ENCODE measurements at regions not wholly inside any gene's neighbourhood (a gene's known extent, or its start where the extent isn't known, plus 50 kb on each side); places are given as distances from the start of the nearest gene placed in this dataset.

DNA sequence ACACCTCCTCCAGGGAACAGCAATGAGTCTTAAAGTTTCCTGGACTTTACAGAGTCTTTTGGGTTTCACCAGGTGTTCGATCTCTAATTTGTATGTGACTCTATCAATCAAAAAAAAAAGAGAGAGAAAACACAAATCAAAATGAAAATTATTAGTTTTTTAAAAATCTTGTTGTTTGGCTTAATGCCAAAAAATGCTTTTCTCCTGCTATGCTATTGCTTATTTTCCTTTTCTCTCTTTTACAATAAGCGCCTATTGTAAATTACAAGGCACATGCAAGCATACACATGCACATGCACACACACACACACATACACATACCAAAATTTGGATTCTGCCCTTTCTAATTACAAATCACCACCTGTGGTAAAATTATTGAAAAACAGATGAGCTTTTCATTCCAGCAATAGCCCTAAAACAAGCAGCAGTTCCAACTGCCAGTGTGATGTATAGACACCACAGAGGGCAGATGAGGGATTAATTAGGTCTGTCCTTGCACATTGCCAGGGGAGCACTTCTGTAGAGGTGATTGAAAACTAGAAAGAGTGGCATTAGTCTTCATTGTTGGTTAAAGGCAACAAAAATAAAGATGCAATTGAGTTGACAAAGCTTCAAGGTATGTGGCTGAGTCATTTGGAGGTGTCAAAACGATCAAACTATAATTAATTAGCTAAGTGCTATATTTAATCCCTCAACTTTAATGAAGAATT is 631.7 kb downstream of the TFAP2B start:
- Histone ChIP-seq H3K36me3 (ENCODE audit: control insufficient read depth, insufficient read depth, low read length) (no peaks in the 10 kb centered on the region), H3K27me3 (ENCODE audit: control insufficient read depth, insufficient read depth, low read length) (no peaks in the 10 kb centered on the region), H3K4me3 (ENCODE audit: low read depth, low read length) (no peak overlapping the region)
- no peak for DNase-seq (ENCODE audit: low read depth)
- TF ChIP-seq, protein P1, sequence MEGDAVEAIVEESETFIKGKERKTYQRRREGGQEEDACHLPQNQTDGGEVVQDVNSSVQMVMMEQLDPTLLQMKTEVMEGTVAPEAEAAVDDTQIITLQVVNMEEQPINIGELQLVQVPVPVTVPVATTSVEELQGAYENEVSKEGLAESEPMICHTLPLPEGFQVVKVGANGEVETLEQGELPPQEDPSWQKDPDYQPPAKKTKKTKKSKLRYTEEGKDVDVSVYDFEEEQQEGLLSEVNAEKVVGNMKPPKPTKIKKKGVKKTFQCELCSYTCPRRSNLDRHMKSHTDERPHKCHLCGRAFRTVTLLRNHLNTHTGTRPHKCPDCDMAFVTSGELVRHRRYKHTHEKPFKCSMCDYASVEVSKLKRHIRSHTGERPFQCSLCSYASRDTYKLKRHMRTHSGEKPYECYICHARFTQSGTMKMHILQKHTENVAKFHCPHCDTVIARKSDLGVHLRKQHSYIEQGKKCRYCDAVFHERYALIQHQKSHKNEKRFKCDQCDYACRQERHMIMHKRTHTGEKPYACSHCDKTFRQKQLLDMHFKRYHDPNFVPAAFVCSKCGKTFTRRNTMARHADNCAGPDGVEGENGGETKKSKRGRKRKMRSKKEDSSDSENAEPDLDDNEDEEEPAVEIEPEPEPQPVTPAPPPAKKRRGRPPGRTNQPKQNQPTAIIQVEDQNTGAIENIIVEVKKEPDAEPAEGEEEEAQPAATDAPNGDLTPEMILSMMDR (IDR thresholded peaks at IDR 0.05; ENCODE audit: insufficient read depth, low read length, poor library complexity, severe bottlenecking) = no peak

DNA sequence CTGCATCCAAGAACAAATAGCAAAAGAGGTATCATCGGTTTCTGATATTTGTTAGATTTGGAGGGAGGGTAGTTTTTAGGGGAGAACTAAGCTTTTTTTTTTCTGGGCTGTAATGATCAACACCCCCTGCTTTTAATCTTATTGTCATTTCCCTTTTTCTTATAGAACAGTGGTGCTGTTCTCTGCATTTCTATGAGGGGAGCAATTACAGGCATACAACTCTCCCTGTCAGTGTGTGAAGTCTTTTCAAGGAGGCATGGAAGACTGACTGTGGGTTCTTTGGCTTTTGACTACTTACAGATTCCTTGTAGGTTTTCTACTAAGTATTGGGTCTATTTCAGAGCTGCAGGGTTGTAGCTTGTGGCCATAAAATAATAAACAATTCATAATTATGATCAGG is 632.3 kb downstream of the TFAP2B start:
- H3K27me3 ChIP-seq (ENCODE audit: control insufficient read depth, insufficient read depth, low read length) = no peaks in the 10 kb centered on the region
- H3K4me3 ChIP-seq (ENCODE audit: low read depth, low read length) = no peak overlapping the region
- TF ChIP-seq, protein P1 (IDR thresholded peaks at IDR 0.05; ENCODE audit: insufficient read depth, low read length, poor library complexity, severe bottlenecking) = no peak
- no peak for DNase-seq (ENCODE audit: low read depth)
- no peaks in the 10 kb centered on the region for H3K36me3 ChIP-seq (ENCODE audit: control insufficient read depth, insufficient read depth, low read length)

DNA sequence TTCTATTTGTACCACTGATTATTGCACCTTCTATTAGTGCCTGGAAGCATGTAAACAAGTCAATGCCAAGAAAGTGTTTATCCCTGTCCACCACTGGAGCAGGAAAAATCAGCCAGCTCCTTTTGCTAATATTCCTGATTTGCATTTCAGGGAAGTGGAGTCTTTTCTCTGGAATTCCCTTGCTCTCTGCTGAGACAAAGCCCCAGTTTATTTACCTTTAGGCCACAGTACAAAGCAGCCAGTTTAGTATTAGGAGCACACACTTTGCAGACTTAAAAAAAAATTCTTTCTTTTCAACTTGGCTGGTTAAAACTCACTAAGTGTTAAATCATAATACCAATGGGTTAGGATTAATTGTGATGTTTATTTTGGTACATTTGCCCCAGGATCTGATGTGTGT is 631.1 kb downstream of the PKHD1 start:
- Histone ChIP-seq H3K36me3 (ENCODE audit: control insufficient read depth, insufficient read depth, low read length) (no peaks in the 10 kb centered on the region), H3K27me3 (ENCODE audit: control insufficient read depth, insufficient read depth, low read length) (no peaks in the 10 kb centered on the region), H3K4me3 (ENCODE audit: low read depth, low read length) (no peak overlapping the region)
- TF ChIP-seq, protein P1 (IDR thresholded peaks at IDR 0.05; ENCODE audit: insufficient read depth, low read length, poor library complexity, severe bottlenecking) = no peak
- no peak for DNase-seq (ENCODE audit: low read depth)

DNA sequence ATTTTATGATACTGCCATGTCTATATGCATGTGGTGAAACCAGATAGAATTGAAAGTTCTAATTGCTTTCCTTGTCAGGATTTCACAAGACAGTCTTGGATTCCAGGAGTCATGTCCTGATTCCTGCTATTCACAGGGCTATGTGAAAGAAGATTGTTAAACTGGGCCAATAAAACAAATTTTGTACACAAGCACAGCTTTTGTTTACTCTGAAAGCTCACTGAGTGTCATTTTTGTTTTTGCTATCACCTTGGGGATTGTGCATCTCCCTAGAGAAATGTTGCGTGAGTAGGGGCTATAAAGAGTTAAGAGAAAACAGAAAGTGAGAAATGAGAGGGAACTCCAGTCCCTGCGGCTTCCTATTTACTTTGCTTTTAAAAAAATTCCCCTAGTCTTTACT is 627.5 kb downstream of the PKHD1 start:
- TF ChIP-seq, protein P1 (IDR thresholded peaks at IDR 0.05; ENCODE audit: insufficient read depth, low read length, poor library complexity, severe bottlenecking) = no peak
- DNase-seq (ENCODE audit: low read depth) = no peak
- Histone ChIP-seq H3K36me3 (ENCODE audit: control insufficient read depth, insufficient read depth, low read length) (no peaks in the 10 kb centered on the region), H3K4me3 (ENCODE audit: low read depth, low read length) (no peak overlapping the region), H3K27me3 (ENCODE audit: control insufficient read depth, insufficient read depth, low read length) (no peaks in the 10 kb centered on the region)

DNA sequence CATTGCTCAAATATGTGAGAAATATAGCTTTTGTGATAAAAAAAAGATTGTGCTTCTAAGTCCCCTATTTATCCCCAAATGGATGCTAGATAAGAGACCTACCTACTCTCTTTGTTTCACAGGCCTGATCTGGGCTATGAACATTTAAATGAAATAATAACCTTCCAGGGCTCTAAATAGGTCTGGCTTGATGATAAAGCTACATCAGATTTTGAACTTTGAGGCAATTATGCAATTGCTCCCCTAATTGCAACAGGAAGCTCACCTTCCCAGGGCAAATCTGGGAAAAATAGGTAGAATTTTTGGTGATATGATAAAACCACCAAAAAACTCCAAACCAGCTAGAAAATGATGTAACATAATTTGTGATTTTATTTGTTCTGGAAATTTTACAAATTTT is 624.5 kb downstream of the PKHD1 start:
- Histone ChIP-seq H3K36me3 (ENCODE audit: control insufficient read depth, insufficient read depth, low read length) (no peaks in the 10 kb centered on the region), H3K27me3 (ENCODE audit: control insufficient read depth, insufficient read depth, low read length) (no peaks in the 10 kb centered on the region), H3K4me3 (ENCODE audit: low read depth, low read length) (no peak overlapping the region)
- DNase-seq (ENCODE audit: low read depth) = no peak
- TF ChIP-seq, protein P1 (IDR thresholded peaks at IDR 0.05; ENCODE audit: insufficient read depth, low read length, poor library complexity, severe bottlenecking) = no peak

DNA sequence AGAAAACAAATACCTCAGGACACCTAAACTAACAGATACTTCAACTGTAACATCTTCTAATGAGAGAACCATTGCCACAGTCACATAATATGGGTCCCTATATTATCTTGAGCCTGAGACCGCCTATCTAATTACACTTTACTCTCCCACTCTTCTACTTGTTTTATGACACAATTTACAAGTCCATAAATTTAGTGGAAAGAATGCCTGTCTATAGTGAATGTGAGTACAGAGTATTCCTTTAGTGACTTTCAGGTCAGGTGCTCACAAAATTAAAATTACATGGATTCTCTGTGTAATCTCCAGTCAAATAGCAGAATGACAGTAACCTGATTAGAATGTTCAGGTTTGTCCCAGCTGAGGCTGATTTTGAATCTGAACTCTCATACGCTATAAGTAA is 624.1 kb downstream of the PKHD1 start:
- Histone ChIP-seq H3K27me3 (ENCODE audit: control insufficient read depth, insufficient read depth, low read length) (no peaks in the 10 kb centered on the region), H3K36me3 (ENCODE audit: control insufficient read depth, insufficient read depth, low read length) (no peaks in the 10 kb centered on the region), H3K4me3 (ENCODE audit: low read depth, low read length) (no peak overlapping the region)
- TF ChIP-seq, protein P1 (IDR thresholded peaks at IDR 0.05; ENCODE audit: insufficient read depth, low read length, poor library complexity, severe bottlenecking) = no peak
- no peak for DNase-seq (ENCODE audit: low read depth)
